WERI-Rb-1 (cell line): ENCODE measurements at regions not wholly inside any gene's neighbourhood (a gene's known extent, or its start where the extent isn't known, plus 50 kb on each side); places are given as distances from the start of the nearest gene placed in this dataset.
A peak's percentile ranks its signal among the peaks of the same experiment; 100 is the strongest.

Source experiments
- DNase-seq: peaks from one replicate; pipeline ENCODE4 v3.0.0-alpha.2; 2020
- H3K27ac ChIP-seq: fragments of 250-450 bp; sonication (Bioruptor Pico); 2 replicates; pipeline ENCODE4 v1.5.1; 2020; ENCODE audit warnings: mild to moderate bottlenecking, moderate library complexity
- H3K27me3 ChIP-seq: fragments of 250-450 bp; sonication (Bioruptor Pico); 2 replicates; pipeline ENCODE4 v1.5.1; 2021; ENCODE audit warnings: mild to moderate bottlenecking, low read depth, moderate library complexity; ENCODE audit not compliant: insufficient read depth, severe bottlenecking
- H3K36me3 ChIP-seq: fragments of 250-450 bp; sonication (Bioruptor Pico); 2 replicates; pipeline ENCODE4 v1.5.1; 2020; ENCODE audit warnings: mild to moderate bottlenecking, moderate library complexity
- H3K4me3 ChIP-seq: 2 replicates; pipeline ENCODE4 v1.5.1; 2011; ENCODE audit warnings: low read depth, mild to moderate bottlenecking, control low read depth, low read length
- H3K9me3 ChIP-seq: fragments of 250-450 bp; sonication (Bioruptor Pico); 2 replicates; pipeline ENCODE4 v1.5.1; 2021; ENCODE audit warnings: mild to moderate bottlenecking, moderate library complexity; ENCODE audit not compliant: severe bottlenecking
- TF ChIP-seq, protein P1 (sequence below): IDR thresholded peaks from 2 replicates; pipeline ENCODE4 v1.5.1; 2011; ENCODE audit warnings: low read depth, mild to moderate bottlenecking, control low read depth, inconsistent platforms, low read length

- peak overlapping the region; percentile 64 for H3K27ac ChIP-seq
- peak; percentile 82 for DNase-seq
- H3K4me3 ChIP-seq: peak overlapping the region; percentile 39
- no peaks in the 10 kb centered on the region for H3K36me3 ChIP-seq
- no peaks in the 10 kb centered on the region for H3K27me3 ChIP-seq
- TF ChIP-seq, protein P1, sequence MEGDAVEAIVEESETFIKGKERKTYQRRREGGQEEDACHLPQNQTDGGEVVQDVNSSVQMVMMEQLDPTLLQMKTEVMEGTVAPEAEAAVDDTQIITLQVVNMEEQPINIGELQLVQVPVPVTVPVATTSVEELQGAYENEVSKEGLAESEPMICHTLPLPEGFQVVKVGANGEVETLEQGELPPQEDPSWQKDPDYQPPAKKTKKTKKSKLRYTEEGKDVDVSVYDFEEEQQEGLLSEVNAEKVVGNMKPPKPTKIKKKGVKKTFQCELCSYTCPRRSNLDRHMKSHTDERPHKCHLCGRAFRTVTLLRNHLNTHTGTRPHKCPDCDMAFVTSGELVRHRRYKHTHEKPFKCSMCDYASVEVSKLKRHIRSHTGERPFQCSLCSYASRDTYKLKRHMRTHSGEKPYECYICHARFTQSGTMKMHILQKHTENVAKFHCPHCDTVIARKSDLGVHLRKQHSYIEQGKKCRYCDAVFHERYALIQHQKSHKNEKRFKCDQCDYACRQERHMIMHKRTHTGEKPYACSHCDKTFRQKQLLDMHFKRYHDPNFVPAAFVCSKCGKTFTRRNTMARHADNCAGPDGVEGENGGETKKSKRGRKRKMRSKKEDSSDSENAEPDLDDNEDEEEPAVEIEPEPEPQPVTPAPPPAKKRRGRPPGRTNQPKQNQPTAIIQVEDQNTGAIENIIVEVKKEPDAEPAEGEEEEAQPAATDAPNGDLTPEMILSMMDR: no peak
- no peaks in the 10 kb centered on the region for H3K9me3 ChIP-seq
Observed at GRCh38 chr6:88246654-88247053, 80.5 kb upstream of the CNR1 start.

GRCh38 chr6:88244721-88245120, 78.6 kb upstream of the CNR1 start:
- Histone ChIP-seq H3K36me3 (no peaks in the 10 kb centered on the region), H3K27me3 (no peaks in the 10 kb centered on the region), H3K9me3 (no peaks in the 10 kb centered on the region), H3K4me3 (no peak overlapping the region), H3K27ac (no peak overlapping the region)
- DNase-seq: no peak
- TF ChIP-seq, protein P1: no peak

- no peaks in the 10 kb centered on the region for H3K9me3 ChIP-seq
- DNase-seq: no peak
- no peak overlapping the region for H3K27ac ChIP-seq
- no peaks in the 10 kb centered on the region for H3K36me3 ChIP-seq
- TF ChIP-seq, protein P1: no peak
- no peaks in the 10 kb centered on the region for H3K27me3 ChIP-seq
- no peak overlapping the region for H3K4me3 ChIP-seq
Observed at GRCh38 chr6:88238901-88239300, 72.8 kb upstream of the CNR1 start.

DNA sequence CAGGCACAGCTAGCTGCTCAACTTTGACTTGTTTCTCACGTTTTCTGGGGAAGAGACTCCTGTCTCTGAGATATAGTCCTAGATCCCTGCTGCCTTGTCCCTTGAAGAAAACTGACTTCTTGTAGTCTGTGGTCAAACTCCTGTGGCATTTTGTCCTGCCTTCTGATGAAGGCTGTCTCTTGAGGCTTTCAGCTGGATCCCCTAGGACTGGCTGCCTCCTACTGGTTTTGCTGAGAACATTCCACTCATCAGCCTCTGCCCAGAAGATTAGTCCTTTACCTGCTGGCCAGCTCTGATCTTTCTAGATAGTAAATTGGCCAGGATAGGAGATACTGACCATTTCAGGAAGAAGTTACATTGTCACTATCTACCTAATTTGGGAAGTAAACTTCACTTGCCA, 71.9 kb upstream of the CNR1 start:
- no peaks in the 10 kb centered on the region for H3K9me3 ChIP-seq
- peak; percentile 34 for DNase-seq
- H3K27ac ChIP-seq: no peak overlapping the region
- no peak overlapping the region for H3K4me3 ChIP-seq
- TF ChIP-seq, protein P1: peak; percentile 72
- H3K27me3 ChIP-seq: no peaks in the 10 kb centered on the region
- H3K36me3 ChIP-seq: no peaks in the 10 kb centered on the region

DNA sequence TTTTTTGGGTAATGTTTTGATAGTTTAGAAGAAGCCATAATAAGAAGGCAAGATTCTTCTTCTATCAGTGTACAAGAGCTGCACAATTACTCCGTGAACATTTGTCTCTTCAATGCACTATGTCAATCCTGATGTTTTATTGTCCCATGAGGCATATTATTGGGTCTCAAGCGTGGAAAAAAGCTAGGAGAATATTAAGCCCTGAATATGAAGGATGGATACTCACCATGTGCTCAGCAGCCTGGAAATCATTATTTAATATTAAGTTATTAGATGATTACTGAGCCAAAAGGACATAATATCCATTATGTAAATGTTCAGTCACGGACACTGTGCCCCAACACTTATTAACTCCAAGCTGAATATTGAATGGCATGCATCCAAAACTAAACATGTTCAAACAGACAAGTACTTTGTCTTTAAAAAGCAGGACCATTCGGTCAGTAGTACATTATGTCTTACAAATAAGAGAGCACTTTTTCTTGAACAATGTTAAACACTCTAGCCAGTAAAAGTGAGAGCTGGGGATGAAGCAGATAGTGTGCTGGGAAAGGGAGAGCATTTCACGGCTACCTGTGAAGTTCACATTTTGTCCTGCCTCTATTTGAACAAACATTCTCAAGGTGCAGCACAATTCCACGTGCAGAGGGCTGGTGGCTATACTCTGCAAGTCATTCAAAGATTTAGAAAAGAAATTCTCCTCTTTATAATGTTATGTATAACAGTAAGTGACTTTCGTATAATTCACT, 70.6 kb upstream of the CNR1 start:
- no peaks in the 10 kb centered on the region for H3K36me3 ChIP-seq
- TF ChIP-seq, protein P1: no peak
- peaks cover 2% of the 10 kb centered on the region for H3K9me3 ChIP-seq
- no peak overlapping the region for H3K27ac ChIP-seq
- DNase-seq: no peak
- H3K4me3 ChIP-seq: no peak overlapping the region
- no peaks in the 10 kb centered on the region for H3K27me3 ChIP-seq

- DNase-seq: no peak
- H3K27ac ChIP-seq: no peak overlapping the region
- TF ChIP-seq, protein P1: no peak
- no peak overlapping the region for H3K4me3 ChIP-seq
- H3K36me3 ChIP-seq: no peaks in the 10 kb centered on the region
- H3K27me3 ChIP-seq: no peaks in the 10 kb centered on the region
- peaks cover 16% of the 10 kb centered on the region for H3K9me3 ChIP-seq
Observed at GRCh38 chr6:88232753-88233152, 66.6 kb upstream of the CNR1 start.
